ENCODE measurements at regions not wholly inside any gene's neighbourhood (a gene's known extent, or its start where the extent isn't known, plus 50 kb on each side); places are given as distances from the start of the nearest gene placed in this dataset.

- H3K27ac ChIP-seq (ENCODE audit: low read depth, low read length): no peak overlapping the region
- 57 to 64% (median 62%) methylated on average over 24 to 25 of the region's 25 CpGs for WGBS, 3 donors
Observed at GRCh38 chr22:47296405-47297260, 534.2 kb downstream of the TBC1D22A start.

GRCh38 chr22:47295982-47296381 is 533.5 kb downstream of the TBC1D22A start:
- H3K27ac ChIP-seq (ENCODE audit: low read depth, low read length): no peak overlapping the region
- 79 to 85% (median 83%) methylated on average over 10 of the region's 10 CpGs for whole genome bisulfite sequencing, 3 donors

- 67 to 85% (median 81%) methylated on average over 21 of the region's 21 CpGs for WGBS, 3 donors
- no peak overlapping the region for H3K27ac ChIP-seq (ENCODE audit: low read depth, low read length)
Observed at GRCh38 chr22:47295226-47295901, 532.9 kb downstream of the TBC1D22A start.

GRCh38 chr22:47294576-47294975 is 532.1 kb downstream of the TBC1D22A start:
- 75 to 87% (median 83%) methylated on average over 5 of the region's 5 CpGs for WGBS, 3 donors
- H3K27ac ChIP-seq (ENCODE audit: low read depth, low read length): no peak overlapping the region

- no peak overlapping the region for H3K27ac ChIP-seq (ENCODE audit: low read depth, low read length)
- WGBS, 3 donors: 63 to 79% (median 75%) methylated on average over 6 of the region's 6 CpGs
Observed at GRCh38 chr22:47294222-47294532, 531.7 kb downstream of the TBC1D22A start.

GRCh38 chr22:47293368-47294221 is 531.1 kb downstream of the TBC1D22A start:
- 76 to 83% (median 83%) methylated on average over 18 of the region's 18 CpGs for WGBS, 3 donors
- no peak overlapping the region for H3K27ac ChIP-seq (ENCODE audit: low read depth, low read length)

- 66 to 73% (median 69%) methylated on average over 18 of the region's 18 CpGs for WGBS, 3 donors
- H3K27ac ChIP-seq (ENCODE audit: low read depth, low read length): no peak overlapping the region
Observed at GRCh38 chr22:47292546-47293320, 530.3 kb downstream of the TBC1D22A start.

- no peak overlapping the region for H3K27ac ChIP-seq (ENCODE audit: low read depth, low read length)
- WGBS, 3 donors: 77 to 84% (median 84%) methylated on average over 18 of the region's 18 CpGs
Observed at GRCh38 chr22:47291565-47292495, 529.4 kb downstream of the TBC1D22A start.

GRCh38 chr22:47290706-47291430 is 528.4 kb downstream of the TBC1D22A start:
- no peak overlapping the region for H3K27ac ChIP-seq (ENCODE audit: low read depth, low read length)
- WGBS, 3 donors: 73 to 88% (median 87%) methylated on average over 20 of the region's 20 CpGs

GRCh38 chr22:47289336-47289985 is 527.0 kb downstream of the TBC1D22A start:
- H3K27ac ChIP-seq (ENCODE audit: low read depth, low read length): no peak overlapping the region
- WGBS, 3 donors: 75 to 82% (median 78%) methylated on average over 12 of the region's 12 CpGs

- 76 to 86% (median 81%) methylated on average over 8 of the region's 8 CpGs for WGBS, 3 donors
- H3K27ac ChIP-seq (ENCODE audit: low read depth, low read length): no peak overlapping the region
Observed at GRCh38 chr22:47288680-47289079, 526.2 kb downstream of the TBC1D22A start.

- 80 to 92% (median 88%) methylated on average over 5 of the region's 5 CpGs for WGBS, 3 donors
- no peak overlapping the region for H3K27ac ChIP-seq (ENCODE audit: low read depth, low read length)
Observed at GRCh38 chr22:47287516-47287915, 525.1 kb downstream of the TBC1D22A start.

GRCh38 chr22:47286590-47286989 is 524.1 kb downstream of the TBC1D22A start:
- no peak overlapping the region for H3K27ac ChIP-seq (ENCODE audit: low read depth, low read length)
- WGBS, 3 donors: 74 to 80% (median 79%) methylated on average over 7 of the region's 7 CpGs

- WGBS, 3 donors: 78 to 89% (median 88%) methylated on average over 10 of the region's 10 CpGs
- no peak overlapping the region for H3K27ac ChIP-seq (ENCODE audit: low read depth, low read length)
Observed at GRCh38 chr22:47285981-47286380, 523.5 kb downstream of the TBC1D22A start.

- WGBS, 3 donors: 71 to 79% (median 72%) methylated on average over 8 of the region's 8 CpGs
- no peak overlapping the region for H3K27ac ChIP-seq (ENCODE audit: low read depth, low read length)
Observed at GRCh38 chr22:47284822-47285221, 522.4 kb downstream of the TBC1D22A start.

GRCh38 chr22:47284360-47284759 is 521.9 kb downstream of the TBC1D22A start:
- H3K27ac ChIP-seq (ENCODE audit: low read depth, low read length): no peak overlapping the region
- WGBS, 3 donors: 77 to 85% (median 77%) methylated on average over 8 of the region's 8 CpGs
